Tibial artery (tissue), 4 donors: ENCODE measurements at regions not wholly inside any gene's neighbourhood (a gene's known extent, or its start where the extent isn't known, plus 50 kb on each side); places are given as distances from the start of the nearest gene placed in this dataset.
"Not testable (repeated sequence)": the region's sequence is repeated elsewhere in the genome, so short reads cannot be mapped to it uniquely, and the experiment has no call there.

Source experiments
- DNase-seq, 2 donors: peaks; one replicate each; pipeline ENCODE4 v3.0.0-alpha.2; 2019
- H3K27ac ChIP-seq, 2 donors: fragments of 200-600 bp; sonication (generic) in 1 of 2; 1 replicate in 1 of 2; 2 replicates in 1 of 2; pipeline ENCODE4 v1.5.1; 2018 to 2019; ENCODE audit warnings: mild to moderate bottlenecking in 1 of 2
- H3K27me3 ChIP-seq, 2 donors: fragments of 200-600 bp; sonication (generic) in 1 of 2; one replicate each; pipeline versions ENCODE4 v1.5.1 to v1.6.0; 2016 to 2019
- H3K36me3 ChIP-seq, 3 donors: fragments of 200-600 bp; sonication (generic) in 2 of 3; one replicate each; pipeline ENCODE4 v1.5.1; 2016 to 2019; ENCODE audit warnings: mild to moderate bottlenecking in 2 of 3
- H3K4me1 ChIP-seq, 4 donors: fragments of 200-600 bp; sonication (generic) in 2 of 4; 1 replicate in 3 of 4; 2 replicates in 1 of 4; pipeline ENCODE4 v1.5.1; 2016 to 2019
- H3K4me3 ChIP-seq, 2 donors: fragments of 200-600 bp; sonication (generic) in 1 of 2; 1 replicate in 1 of 2; 2 replicates in 1 of 2; pipeline ENCODE4 v1.5.1; 2018 to 2019; ENCODE audit warnings: mild to moderate bottlenecking in 2 of 2
- H3K9me3 ChIP-seq, 3 donors: fragments of 200-600 bp; sonication (generic) in 1 of 3; one replicate each; pipeline ENCODE4 v1.5.1; 2016 to 2019
- intact Hi-C: fragments of 100-400 bp; cut with DNase I; formaldehyde crosslinking; loops from one replicate; pipeline ENCODE4 v1.15.0; 2023; ENCODE audit warnings: low total_unique reads
- TF ChIP-seq, protein P1 (sequence below), 2 experiments: fragments of 200-600 bp in 1 of 2; fragments of 450-650 bp in 1 of 2; IDR thresholded peaks; one replicate each; pipeline ENCODE4 v1.5.1; 2017 to 2019; ENCODE audit warnings: antibody characterized with exemption in 2 of 2, mild to moderate bottlenecking in 1 of 2, moderate library complexity in 1 of 2

DNA sequence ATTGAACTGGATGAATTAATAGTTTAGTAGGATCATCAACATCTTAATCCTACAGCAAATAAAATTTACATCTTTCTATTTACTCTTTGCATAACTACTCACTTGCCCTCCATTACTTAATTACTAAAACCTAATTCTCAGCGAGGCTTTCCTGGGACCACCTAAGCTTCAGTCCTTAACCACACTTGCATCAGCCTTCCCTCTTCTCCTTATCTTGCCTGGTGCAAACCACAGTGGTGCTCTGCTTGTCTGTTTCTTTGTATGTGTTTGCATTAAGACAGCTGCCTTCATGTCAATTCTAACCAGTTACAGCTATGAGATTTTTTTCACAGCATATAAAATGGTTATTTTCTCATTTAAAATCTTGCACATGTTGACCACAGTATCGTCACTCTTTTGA lies 72.6 kb upstream of the ZNF92 start:
- DNase-seq: no peak
- Histone ChIP-seq H3K27me3 (peaks cover 0 to 3% of the 10 kb centered on the region in 2 donors), H3K36me3 (no peaks in the 10 kb centered on the region), H3K27ac (no peak overlapping the region), H3K4me1 (no peaks in the 10 kb centered on the region), H3K9me3 (no peaks in the 10 kb centered on the region), H3K4me3 (no peak overlapping the region)
- TF ChIP-seq, protein P1, sequence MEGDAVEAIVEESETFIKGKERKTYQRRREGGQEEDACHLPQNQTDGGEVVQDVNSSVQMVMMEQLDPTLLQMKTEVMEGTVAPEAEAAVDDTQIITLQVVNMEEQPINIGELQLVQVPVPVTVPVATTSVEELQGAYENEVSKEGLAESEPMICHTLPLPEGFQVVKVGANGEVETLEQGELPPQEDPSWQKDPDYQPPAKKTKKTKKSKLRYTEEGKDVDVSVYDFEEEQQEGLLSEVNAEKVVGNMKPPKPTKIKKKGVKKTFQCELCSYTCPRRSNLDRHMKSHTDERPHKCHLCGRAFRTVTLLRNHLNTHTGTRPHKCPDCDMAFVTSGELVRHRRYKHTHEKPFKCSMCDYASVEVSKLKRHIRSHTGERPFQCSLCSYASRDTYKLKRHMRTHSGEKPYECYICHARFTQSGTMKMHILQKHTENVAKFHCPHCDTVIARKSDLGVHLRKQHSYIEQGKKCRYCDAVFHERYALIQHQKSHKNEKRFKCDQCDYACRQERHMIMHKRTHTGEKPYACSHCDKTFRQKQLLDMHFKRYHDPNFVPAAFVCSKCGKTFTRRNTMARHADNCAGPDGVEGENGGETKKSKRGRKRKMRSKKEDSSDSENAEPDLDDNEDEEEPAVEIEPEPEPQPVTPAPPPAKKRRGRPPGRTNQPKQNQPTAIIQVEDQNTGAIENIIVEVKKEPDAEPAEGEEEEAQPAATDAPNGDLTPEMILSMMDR (IDR thresholded peaks at IDR 0.05): no peak
- intact Hi-C loops: no loop called here

DNA sequence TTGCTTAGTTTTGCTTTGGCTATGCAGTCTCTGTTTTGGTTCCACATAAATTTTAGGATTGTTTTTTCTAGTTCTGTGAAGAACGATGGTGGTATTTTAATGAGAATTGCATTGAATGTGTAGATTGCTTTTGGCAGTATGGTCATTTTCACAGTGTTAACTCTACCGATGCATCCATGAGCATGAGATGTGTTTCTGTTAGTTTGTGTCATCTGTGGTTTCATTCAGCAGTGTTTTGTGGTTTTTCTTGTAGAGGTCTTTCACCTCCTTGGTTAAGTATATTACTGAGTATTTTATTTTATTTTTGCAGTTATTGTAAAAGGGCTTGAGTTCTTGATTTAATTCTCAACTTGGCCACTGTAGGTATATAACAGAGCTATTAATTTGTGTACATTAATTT lies 78.2 kb upstream of the ZNF92 start:
- H3K4me3 ChIP-seq: no peak overlapping the region
- intact Hi-C loops: no loop called here
- no peak overlapping the region for H3K27ac ChIP-seq

DNA sequence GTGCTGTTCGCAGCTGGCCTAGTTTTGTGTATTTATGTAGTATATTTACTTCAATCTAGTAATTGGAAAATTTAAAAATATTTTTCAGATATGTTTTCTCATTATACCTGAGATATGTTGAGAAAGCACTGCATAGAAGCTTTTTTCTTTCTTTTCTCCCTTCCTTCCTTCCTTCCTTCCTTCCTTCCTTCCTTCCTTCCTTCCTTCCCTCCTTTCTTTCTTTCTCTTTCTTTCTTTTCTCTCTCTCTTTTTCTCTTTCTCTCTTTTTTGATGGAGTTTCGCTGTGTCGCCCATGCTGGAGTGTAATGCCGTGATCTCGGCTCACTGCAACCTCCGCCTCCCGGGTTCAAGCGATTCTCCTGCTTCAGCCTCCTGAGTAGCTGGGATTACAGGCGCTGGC lies 83.3 kb upstream of the ZNF92 start:
- H3K9me3 ChIP-seq, intact Hi-C loops: not testable (repeated sequence)

More for the DNA sequence above, 78.2 kb upstream of the ZNF92 start:
- DNase-seq: no peak
- Histone ChIP-seq H3K27me3 (no peaks in the 10 kb centered on the region), H3K36me3 (no peaks in the 10 kb centered on the region), H3K9me3 (no peaks in the 10 kb centered on the region), H3K4me1 (no peaks in the 10 kb centered on the region)
- TF ChIP-seq, protein P1 (IDR thresholded peaks at IDR 0.05): no peak

DNA sequence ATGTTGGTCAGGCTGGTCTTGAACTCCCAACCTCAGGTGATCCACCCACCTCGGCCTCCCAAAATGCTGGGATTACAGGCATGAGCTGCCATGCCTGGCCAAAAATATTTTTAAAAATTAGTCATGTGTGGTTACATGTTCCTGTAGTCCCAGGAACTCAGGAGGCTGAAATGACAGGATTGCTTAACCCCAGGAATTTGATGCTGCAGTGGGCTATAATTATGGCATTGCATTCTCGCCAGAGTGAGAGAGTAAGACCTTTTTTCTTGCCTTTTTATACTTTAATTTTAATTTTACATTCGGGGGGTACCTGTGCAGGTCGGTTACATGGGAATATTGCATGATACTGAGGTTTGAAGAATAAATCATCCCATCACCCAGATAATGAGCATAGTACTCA lies 86.6 kb upstream of the ZNF92 start:
- Histone ChIP-seq H3K36me3 (no peaks in the 10 kb centered on the region), H3K4me1 (no peaks in the 10 kb centered on the region), H3K9me3 (no peaks in the 10 kb centered on the region), H3K27ac (no peak overlapping the region), H3K4me3 (no peak overlapping the region), H3K27me3 (no peaks in the 10 kb centered on the region)
- intact Hi-C loops: no loop called here
- TF ChIP-seq, protein P1 (IDR thresholded peaks at IDR 0.05): no peak
- no peak for DNase-seq

More for the DNA sequence above, 83.3 kb upstream of the ZNF92 start:
- H3K27ac ChIP-seq, H3K4me1 ChIP-seq, H3K36me3 ChIP-seq, H3K4me3 ChIP-seq, H3K27me3 ChIP-seq, DNase-seq: not testable (repeated sequence)

DNA sequence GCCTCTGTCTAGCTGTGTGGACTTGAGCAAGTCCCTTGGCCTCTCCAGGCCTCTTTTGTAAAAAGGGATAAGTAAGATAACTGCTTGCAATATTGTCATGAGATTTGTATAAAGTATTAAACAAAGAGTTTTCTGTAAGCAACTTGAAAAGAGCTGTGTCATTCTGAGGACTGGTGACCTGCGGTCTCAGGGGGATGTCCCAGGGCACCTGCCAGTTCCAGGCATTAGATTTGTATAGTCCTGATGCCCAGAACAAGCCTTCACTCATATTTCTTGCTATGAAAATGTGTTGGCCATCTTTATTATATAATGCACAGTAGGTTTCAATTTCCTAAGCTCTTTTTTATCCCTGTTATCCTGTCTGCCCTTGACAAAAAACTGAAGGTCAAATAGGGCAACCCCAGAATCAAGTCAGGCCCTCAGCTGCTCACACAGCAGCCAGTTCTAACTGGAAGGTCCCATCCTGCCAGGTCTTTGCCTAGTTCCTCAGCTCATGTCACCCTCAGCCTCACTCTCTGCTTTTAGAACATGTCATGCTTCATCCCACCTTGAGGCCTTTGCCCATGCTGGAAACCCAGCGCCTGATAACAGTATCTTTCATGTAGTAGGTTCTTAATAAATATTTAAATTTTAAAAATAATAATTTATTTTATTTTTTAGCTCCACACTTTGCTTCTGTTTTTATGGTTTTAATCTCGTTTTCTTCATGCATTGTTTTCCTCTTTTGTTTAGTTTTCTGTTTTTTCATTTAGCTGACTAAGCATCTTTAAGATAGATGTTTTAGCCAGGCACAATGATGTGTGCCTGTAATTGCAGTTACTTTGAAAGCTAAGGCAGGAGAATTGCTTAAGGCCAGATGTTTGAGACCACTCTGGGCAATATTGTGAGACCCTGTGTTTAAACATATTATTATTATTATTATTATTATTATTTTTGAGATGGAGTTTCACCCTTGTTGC lies 87.5 kb upstream of the ZNF92 start:
- no peak overlapping the region for H3K27ac ChIP-seq
- TF ChIP-seq, protein P1 (IDR thresholded peaks at IDR 0.05): no peak
- no peaks in the 10 kb centered on the region for H3K27me3 ChIP-seq
- H3K4me3 ChIP-seq: no peak overlapping the region
- H3K9me3 ChIP-seq: no peaks in the 10 kb centered on the region
- no peak for DNase-seq
- intact Hi-C loops: no loop called here
- no peaks in the 10 kb centered on the region for H3K4me1 ChIP-seq
- H3K36me3 ChIP-seq: no peaks in the 10 kb centered on the region

DNA sequence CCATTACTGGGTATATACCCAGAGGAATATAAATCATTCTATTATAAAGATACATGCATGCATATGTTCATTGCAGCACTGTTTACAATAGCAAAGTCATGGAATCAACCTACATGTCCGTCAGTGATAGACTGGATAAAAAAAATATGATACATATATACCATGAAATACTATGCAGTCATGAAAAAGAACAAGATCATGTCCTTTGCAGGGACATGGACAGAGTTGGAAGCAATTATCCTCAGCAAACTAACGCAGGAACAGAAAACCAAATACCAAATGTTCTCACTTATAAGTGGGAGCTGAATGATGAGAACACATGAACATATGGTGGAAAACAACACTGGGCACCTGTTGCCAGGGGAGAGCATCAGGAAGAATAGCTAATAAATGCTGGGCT lies 88.4 kb upstream of the ZNF92 start:
- H3K4me3 ChIP-seq, H3K4me1 ChIP-seq, H3K36me3 ChIP-seq, DNase-seq, H3K27me3 ChIP-seq, H3K27ac ChIP-seq, H3K9me3 ChIP-seq, intact Hi-C loops: not testable (repeated sequence)
